ENCODE measurements at regions not wholly inside any gene's neighbourhood (a gene's known extent, or its start where the extent isn't known, plus 50 kb on each side); places are given as distances from the start of the nearest gene placed in this dataset.
A peak's percentile ranks its signal among the peaks of the same experiment; 100 is the strongest.

DNA sequence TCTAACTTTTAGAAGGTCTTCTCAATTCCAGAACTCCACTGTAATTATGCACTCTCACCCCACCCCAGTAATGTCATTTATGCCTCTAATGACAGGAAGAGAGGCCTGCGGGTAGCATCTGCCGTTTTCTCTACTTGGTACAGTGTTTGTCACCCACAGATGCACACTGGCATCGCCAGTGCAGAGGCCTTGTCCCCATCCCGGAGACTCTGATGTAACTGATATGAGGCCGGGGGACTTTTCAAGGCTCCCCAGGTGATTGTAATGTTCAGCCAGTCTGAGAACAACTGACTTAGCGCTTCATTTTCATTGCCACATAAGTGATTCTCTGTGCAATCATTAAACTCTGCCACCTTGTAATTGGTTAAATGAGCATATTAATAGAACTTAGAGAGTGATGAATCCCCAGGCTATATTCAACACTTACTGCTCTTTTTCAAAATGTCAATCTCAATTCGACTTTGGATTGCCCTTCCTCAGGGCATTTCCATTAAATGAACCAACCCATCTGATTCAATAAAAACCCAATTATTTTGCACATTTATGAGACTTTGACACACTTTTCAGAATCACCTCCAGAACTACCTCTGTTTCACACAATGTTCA lies 113.2 kb downstream of the HERPUD2 start:
- ATAC-seq (no peak), DNase-seq (no peak)

DNA sequence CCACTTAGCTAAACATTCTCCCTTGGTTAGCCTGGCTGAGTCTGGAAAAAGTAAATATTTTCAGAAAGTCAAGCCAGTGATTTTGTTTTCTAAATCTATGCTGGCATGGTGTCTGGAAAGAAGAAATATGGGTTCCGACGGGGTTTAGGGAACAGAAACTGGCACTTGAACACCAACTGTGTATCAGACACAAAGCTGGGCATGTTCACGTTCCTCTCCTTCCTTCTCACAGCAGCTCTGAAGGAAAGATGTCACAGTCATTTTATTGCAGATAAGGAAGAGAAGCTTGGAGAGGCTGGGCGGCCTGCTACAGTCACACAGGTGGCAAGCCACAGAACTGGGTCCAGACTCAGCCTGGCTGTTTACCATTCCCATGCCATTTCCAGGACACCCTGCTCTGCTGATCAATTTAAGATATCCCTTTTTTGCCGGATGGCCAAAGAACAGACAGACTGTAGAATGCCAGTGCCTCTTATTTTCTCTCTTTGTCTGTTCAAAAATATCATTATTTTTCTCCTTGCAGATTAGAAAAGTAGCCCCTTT lies 118.8 kb downstream of the HERPUD2 start:
- ATAC-seq (no peak), DNase-seq (no peak)

DNA sequence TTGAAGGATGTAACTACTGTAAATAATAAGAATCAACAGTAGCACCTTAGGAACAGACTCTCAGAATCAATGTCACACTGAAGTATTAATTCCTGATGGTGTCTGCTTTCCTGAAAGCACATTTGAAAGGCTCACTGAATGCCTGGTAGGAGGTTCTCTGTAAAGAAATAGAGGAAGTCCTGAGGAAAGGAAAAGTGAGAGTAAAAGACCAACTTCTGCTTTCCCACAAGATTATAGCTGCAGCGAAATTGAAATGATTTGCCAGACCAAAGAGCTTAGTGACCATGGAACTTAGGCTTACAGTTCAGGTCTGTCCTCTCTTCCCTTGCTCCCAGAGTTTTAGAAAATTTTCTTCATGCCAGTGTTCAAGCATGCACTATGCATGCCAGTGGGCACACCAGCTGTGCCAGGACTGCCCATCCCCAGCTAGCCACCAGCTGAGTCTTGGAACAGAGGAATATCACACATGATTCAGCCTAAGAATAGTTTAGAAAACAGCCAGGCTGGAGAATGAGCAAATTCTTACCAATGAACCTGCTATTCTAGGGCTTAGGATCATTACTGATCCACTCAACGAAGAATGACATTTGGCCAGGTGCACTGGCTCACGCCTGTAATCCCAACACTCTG lies 123.2 kb downstream of the HERPUD2 start:
- no peak for ATAC-seq
- no peak for DNase-seq

DNA sequence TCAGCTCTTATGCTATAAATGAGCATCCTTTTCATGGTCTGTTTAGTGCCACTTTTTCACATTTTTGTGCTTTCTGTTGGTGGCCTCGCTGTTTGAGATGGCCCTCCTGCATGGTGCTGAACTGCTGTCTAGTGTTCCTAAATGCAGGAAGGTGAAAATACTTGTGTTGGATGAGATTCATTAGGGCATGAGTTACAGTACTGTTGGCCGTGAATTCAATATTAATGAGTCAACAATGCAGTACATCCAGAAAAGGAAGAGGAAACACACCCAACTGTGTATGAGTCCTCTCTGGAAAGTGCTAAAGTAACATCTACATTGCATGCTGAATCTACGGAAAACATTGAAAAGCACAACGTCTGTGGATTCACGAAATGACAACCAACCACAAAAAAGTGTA lies 124.0 kb downstream of the HERPUD2 start:
- no peak for DNase-seq
- ATAC-seq, result no peak

DNA sequence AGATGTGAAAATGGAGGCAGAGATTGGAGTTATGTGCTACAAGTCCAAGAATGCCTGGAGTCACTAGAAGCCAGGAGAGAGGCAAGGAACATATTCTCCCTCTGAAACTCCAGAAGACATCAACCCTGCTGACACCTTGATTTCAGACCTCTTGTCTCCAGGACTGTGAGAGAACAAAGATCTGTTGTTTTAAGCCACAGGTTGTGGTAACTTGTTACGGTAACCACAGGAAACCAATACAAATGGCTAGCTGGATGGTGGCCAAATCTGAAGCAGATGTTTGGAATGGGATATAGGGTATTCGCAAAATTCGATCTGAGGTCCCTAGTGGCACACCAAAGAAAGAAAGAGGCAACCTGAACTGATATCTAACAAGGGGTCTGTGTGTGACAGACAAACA lies 129.0 kb downstream of the HERPUD2 start:
- no peak for ATAC-seq
- DNase-seq, result no peak

DNA sequence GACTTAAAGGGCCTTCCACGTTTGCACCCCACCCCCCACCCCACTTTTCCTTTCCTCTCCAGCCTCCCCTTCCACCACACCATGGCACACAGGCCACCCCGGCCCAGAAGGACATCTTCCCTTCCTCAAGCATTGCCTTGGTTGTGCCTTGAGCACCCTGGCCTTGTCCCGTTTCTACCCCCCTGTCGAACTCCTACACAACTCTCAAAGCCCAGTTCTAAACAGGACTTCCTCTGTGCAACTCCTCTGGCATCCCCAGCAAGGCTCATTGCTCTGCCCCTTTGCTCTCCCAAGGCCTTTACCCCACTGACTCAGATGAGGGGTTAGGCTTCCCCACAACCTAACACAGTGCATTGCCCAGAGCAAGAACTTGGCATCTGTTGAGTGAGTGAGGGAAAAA lies 136.1 kb downstream of the HERPUD2 start:
- ATAC-seq, result no peak
- no peak for DNase-seq

DNA sequence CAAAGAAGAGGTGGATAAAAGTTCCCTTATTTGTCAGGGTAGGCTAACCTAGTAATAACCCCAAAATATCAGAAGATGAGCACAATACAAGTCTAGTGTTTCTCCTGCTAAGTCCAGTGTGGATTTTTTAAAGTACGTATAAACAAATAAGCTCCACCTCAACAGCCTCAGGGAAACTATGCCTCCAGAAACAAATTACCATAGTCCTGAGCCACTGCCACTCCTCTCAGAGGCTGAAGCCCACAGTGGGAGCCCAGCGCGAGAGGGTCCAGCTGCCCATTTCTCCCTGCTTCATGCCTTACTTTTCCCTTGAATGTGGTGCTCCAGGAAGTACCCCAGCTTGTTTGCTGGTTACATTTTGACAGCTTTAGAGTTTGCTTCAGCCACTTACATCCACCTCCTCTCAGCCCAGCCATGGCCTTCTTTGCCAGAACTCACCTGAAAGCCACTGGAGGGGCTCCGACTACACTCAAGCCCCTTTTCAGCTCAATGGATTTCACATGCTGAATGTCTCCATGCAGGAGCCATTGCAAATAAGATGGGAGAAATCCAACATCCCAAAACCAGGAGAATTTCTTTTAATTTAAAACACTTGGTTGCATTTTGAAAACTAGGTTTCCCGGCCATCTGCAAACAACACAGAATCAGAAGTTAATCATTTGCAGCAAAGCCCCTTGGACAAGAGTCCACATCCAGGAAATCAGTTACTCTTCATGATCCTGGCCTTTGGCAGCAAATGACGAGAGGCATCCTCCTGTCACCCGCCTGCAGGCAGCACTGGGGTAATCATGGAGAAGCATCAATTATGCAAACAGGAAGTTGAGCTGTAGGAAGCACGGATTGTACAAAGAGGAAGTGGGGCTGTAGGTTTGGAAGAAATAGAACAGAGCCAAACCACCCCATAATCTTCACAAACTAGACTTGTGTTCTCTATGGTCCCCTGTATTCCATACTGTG lies 138.1 kb downstream of the HERPUD2 start:
- DNase-seq (no peak), ATAC-seq (no peak)

DNA sequence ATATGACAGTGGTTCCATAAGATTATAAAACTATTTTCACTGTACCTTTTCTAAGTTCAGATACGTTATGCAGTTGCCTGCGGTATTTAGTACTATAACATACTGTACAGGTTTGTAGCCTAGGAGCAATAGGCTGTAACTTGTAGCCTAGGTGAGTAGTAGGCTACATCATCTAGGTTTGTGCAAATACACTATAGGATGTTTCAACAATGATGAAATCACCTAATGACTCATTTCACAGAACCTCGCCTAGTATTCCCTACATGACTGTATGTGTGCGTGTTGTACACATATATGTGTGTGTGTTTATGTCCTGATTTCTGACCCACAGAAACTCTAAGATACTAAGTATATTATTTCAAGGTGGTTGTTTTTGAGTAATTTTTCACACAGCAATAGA lies 139.0 kb downstream of the HERPUD2 start:
- DNase-seq (no peak), ATAC-seq (peak; percentile 14)

DNA sequence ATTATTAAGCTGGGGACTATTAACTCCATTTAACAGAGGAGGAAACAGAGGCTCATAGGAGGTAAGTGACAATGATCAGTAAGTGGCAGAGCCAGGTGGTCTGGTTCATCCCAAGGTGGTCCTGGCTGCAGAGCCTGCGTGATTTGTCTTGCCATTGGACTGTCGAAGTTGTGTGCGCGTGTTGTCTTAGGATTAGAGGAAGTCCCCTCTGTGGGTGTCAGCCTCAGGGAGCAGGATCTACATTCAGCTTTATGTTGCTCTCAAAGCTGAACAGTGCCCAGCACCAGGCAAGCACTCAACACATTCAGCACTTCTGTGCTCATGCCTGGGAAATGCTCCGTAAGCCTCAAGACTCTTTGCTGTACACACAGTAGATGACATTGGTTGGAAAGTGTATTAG lies 139.5 kb downstream of the HERPUD2 start:
- DNase-seq, result no peak
- no peak for ATAC-seq

DNA sequence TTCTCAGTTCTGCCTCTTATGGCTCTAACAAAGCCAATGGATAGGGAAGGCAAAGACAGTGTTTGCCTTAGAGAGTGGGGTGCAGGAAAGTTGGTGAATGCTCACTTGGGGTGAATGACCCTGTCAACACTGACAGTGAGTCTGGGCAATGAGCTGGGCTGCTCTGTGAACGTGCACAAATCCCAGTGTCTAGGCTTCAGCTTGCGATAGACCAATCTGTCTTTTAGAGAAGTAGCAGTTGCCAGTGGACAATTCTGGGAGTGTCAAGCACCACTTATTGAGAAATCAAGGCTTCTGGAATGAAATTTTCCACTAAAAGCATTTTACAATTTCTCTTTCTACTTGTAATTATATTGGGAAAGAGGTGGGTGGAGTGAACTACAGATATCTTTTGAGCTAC lies 141.4 kb downstream of the HERPUD2 start:
- DNase-seq (no peak), ATAC-seq (no peak)

DNA sequence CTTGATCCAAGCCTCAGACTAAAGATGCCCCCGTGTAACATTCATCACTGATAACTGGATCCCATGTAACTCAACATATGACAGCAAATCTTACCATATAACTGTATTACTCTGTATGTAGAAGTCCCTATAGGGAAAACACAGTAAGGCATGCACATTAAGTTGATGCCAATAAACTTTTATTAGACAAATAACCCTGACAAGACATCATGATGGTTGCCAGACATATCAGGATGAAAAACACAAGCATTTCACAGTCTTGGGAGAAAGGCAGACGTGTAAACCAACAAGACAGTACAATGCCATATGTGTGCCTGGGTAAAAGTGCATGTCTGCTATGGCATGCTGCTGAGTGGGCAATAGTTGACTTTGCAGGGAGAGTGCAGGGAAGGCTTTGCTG lies 142.2 kb downstream of the HERPUD2 start:
- no peak for DNase-seq
- ATAC-seq, result no peak

DNA sequence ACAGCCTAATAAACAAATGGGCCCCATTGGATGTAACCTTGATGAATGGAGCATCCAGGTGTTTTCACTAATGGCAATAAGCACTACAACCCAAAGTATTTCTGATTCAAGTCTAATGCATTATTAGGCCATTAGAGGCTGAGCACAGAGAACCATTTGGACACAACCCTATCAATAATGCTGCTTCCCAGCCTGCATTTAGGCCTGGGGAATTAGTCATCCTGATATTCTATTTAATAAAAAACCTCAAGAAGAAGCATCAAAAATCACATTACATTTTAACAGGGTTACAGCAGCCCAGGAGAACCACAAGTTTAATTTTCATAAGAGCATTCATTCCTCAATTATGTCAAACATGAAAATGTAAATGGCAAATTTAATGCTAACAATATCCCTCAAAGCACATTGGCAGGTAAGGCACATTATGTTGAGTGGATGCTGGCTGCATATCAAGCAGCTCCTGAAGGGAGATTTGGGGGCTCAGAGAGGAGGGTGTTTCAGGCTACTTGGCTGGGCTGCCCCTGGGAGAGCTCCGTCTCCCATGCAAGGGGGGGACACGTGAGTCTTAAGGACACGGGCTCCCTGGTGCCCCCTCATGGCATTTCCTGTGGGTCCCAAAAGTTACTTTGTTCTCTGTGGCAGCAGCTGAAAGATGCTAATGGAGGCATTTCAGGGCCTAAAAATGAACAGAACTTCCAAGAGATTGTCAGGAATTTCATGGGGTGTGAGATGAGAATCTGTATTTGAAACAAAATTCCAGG lies 143.4 kb downstream of the HERPUD2 start:
- ATAC-seq, result no peak
- no peak for DNase-seq

DNA sequence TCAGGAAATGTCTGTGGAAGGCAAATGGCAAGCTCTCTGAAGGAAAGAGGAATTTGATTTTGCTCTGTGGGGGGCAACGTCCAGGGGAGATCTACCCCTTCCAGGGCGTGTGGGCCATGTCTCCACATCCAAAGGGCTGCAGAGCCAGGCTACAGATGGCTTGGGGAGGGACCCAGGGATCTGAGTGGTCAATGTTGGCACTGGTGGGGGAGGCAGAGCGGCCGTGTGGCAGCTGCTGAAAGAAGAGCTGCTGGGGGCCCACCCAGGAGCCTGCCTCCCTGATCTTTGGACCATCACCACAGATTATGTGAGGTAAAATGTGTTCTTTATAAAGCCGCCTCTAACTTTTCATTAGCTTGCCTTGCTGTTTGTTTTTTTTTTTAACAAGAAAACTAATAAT lies 144.1 kb downstream of the HERPUD2 start:
- no peak for DNase-seq
- no peak for ATAC-seq

DNA sequence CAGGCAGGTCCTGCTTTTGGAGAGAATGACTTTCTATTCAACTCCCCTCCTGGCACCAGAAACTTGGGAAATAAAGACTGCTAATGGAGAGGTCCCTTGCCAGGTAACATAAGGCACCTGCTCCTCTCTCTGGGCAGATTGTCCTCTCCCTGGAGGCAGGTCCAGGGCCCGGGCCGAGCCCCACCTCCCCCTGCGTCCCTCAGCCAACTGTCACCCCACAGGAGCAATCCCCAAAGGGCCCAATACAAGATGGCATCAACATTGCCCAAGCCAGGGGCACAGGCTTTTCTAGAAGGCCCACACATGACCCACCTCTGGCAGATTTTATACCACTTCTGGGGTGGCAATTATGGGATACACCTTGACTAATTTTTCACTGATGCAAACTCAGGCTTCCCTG lies 145.2 kb downstream of the HERPUD2 start:
- DNase-seq, result no peak
- ATAC-seq, result no peak

DNA sequence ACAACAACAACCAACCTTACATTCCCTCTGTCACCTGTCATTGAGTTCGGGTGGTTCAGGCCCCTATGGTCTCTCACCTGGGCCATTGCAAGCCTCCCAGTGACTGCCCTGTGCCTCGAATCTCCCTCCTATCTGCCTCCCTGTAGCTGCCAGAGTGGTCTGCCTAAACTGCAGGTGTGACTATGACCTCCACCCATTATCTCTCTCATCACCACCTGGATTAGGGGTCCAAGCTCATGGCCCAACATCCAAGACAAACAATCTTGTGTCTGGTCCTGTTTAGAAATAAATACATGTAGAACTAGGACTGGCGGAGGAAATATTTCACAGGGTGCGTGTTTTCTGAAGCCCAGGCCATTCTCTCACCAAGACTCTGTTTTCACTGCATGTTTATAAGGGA lies 146.6 kb downstream of the HERPUD2 start:
- no peak for ATAC-seq
- no peak for DNase-seq

DNA sequence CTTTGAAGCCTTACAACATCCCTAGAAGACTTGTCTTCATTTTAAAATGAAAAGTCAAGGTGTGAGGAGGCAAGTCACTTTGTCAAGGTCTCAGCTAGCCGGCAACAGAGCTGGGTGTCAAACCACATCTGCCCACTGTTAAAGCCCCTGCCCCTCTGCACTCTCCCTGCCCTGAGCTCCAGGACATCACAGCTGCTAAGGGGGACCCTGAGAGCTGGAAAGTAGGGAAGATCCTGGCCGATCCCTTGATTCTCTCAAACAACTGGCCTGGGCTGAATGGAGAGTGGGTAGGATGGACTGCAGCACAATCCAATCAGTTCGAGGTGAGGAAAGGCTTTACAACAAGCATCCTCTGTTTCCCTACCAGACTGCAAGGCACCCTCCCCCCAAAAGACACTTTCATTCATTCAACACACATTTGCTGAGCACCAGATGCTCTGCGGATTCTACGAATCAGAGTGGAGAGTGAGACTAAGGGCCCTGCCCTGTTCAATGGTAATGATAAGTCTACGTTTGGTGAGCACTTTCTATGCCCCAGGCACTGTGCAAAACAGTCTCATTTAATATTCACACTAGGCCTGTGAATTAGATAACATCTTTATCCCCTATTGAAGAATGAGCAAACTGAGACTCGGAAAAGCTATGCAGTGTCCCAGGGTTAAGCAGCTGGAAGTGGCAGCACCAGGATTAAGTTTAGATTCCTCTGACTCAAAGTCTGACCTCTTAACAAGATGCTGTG lies 148.1 kb downstream of the HERPUD2 start:
- ATAC-seq (no peak), DNase-seq (no peak)

DNA sequence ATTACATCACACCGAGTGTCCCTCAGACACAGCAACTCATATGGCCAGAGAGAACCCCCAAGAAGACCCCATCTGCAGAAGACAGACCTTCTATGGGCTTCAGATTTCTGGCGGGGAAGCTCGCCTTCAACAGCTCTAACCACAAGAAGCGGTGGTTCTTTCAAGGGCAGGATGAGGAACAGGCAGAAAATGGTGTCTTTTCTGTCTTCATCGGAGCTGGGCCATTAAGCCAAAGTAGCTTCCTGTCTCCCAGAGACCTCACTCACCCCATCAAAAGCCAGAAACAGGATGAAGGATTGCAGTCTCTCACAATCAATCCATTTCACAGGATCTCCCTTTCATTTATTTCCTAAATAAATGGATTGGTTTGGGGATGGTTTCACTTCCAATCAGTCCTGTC lies 149.1 kb downstream of the HERPUD2 start:
- DNase-seq (no peak), ATAC-seq (no peak)

DNA sequence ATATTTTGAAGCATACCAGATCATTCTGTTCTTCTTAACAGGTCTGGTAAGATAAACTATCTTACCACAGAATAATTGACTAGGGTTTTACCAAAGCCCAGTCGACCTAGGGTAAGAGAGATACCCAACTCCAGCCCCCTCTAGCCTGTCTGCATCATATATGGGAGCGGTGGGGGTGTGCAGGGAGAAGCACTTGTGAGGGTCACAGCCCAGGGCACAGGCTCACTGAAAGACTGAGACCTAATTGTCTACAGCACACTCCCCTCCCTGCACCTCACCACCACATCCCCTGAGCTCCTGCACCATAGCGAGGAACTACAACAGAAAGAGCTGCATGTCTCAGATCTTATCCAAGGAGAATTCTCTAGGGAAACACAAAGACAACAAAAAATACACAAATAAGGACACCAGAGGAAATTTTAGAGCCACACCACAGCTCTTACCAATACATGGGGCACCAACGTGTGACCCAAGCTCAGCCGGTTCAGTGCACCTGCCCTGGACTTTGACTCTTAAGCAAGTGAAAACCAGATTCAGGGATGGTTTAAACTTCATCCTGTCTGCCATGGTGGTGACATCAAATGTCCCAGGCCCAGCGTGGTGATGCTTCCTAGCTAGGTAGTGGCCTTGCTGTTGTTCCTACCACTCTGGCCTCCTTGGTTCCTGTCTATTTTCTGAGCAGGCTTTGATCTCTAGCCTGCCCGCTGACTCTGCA lies 150.8 kb downstream of the HERPUD2 start:
- DNase-seq (no peak), ATAC-seq (no peak)

DNA sequence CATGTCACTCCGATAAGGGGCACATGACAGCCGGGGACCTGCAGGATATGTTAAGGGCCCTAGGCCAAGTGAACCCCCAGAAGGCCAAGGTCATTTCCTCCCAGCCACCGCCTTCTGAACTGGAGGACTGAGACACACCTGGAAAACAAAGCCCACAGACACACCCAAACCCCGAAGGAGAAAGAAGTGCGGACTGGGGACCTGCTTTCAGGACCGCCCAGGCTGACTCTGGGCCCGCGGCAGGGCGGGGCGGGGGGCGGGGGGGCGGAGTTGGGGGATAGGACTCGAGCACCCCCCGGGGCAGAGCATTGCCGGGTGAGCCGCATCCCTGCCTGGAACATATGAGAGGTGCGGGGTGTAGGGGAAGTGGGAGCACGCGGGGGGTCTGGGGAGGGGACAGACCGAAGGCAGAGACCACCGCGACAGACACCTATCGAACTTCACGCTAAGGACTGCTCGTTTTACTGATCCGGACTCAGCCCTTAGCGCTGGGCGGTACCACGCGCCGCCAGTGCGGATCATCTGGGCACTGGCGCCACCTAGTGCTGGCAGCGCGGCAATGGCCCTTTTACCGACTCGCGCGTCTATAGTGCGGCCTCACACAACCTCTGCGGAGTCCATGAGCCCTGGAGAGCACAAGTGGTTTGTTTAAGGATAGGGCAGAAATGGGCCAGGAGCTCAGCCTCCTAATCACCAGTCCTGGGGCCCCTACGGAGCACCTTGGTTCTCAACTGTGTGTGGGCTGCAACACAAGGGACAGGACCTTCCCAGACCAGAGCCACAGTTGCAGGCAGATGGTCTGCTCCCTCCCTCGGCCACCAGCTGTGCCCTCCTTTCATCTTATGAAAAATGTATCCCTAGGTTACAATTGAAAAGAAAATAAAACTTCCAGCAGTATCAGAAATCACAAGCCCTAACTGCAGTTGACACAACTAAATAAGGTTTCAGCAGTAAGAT lies 157.6 kb downstream of the HERPUD2 start:
- peak; percentile 92 for ATAC-seq
- peak; percentile 85 for DNase-seq

DNA sequence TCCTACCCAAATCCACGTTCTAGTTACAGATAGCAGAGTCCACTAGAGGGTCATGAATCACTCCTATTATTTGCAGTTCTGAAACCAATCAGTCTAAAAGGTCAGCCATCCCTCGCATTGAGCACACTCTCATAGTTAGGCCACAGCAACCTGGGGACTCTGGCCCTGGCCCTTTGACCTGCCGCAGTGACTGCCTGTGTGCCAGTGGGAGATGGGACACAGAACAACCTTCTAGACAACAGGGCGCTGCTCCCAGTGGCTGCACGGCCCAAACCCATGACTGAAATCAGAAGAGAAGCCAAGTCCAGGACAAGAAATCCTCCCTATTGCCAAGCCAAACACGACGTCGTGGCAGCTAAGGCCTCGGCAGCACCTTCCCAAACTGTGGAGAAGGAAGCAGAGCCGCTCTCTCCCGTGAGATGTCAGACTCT lies 158.5 kb downstream of the HERPUD2 start:
- DNase-seq (no peak), ATAC-seq (no peak)
